Dermis microvascular lymphatic vessel endothelial cell (primary cell): ENCODE measurements at regions not wholly inside any gene's neighbourhood (a gene's known extent, or its start where the extent isn't known, plus 50 kb on each side); places are given as distances from the start of the nearest gene placed in this dataset.
"Not testable (repeated sequence)": the region's sequence is repeated elsewhere in the genome, so short reads cannot be mapped to it uniquely, and the experiment has no call there.

Experiments used
- DNase-seq, 2 donors: peaks; one replicate each; pipeline versions ENCODE4 v3.0.0 to v3.0.0-alpha.2; 2010; ENCODE audit warnings: low read depth in 2 of 2

DNA sequence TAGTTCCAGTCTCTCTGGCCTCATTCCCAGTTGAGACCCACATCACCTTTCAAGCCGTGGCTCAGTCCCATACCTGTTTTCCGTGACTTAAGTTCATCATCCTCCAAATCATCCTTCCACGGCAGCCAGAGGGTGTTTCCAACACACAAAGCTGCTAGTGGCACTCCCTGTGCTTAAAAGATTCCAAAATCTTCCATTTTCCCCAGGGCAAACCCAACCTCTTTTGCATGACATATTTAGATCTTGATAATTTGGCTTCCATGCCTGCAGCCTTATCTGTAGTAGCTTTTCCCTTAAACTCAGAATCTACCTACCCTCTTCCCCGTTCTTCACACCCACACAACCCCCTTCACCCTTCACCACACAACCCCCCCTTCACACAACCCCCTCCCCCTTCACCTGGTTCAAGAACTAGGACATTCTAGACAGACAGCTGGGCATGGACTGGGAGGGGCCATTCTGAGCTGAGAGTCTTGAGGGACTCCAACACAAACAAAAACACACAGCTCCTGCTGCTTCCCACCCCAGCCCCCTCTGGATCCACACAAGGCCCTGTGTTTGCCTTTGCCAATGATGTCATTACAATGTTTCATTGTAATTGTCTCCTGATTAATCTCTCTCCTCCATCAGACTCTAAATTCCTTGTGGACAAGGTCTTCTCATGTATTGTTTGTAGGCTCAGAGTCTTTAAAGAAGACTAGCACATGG is 268.2 kb downstream of the SH3GL2 start:
- DNase-seq, result no peak

DNA sequence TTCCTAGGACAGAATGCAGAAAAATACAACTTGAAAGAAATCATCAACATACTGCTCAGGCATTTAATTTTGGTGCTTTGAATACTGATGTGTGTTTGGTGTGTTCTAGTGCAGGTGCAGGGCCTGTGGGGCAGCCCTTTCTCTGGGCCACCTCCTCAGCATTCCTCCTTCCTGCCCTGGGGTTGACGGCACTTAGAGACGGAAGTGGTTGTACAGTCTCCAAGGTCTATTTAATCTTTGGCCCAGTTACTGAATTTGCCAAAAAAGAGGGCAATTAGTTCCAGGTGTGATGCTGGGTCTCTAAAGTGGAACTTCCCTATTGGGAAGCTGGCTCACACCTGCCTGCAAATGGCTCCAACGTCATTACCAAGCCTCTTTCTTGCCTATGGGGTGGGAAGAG is 269.0 kb downstream of the SH3GL2 start:
- no peak for DNase-seq

DNA sequence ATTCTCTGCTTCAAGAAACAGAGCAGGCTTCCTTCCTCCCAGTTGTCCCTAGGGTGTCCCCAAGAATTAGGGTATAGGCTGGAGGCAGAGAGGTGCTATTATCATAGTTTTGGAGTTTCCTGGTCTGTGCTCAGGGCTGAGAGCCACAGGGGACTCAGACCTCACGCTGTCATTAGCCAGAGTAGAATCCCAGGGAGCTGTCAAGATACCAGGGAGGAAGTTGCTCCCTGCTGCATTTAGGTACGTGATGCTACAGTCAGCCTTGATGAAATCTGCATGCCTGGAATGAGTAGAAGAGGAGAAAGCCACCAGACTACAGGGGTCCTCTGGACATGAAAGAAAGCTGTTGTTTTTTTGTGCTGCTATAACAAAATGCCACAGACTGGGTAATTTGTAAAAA is 273.2 kb downstream of the SH3GL2 start:
- DNase-seq, result no peak

DNA sequence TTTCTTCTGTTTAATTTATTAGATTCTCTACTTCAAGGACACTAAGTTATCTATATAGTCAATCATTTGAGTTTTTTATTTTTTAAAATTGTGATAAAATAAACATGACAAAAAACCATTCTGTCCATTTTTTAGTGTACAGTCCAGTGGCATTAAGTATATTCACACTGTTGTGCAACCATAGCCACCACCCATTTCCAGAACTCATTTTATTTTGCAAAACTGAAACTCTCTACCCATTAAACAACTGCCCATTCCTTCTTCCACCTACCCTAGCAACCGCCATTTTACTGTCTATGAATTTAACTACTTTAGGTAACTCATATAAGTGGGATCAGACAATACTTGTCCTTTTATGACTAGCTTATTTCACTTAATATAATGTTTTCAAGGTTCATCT is 275.6 kb downstream of the SH3GL2 start:
- DNase-seq, result no peak

DNA sequence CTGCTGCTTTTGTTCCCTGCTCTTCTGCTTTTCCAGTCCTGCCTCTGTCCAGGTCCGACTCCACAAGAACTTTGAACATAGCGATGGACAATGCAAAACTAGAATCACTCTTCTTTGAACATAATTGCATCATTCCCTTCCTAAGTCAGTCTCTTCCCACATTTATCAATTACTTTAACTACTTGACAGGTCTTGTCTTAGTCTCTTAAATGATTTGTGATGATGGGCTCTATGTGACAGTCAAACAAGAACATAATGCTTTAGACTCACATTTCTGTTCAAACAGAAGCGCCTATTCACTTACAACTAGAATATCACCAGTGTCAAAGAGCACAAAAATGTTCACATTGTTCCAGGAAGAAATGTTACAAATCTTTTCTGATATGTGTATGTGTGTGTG is 278.1 kb downstream of the SH3GL2 start:
- DNase-seq, result no peak

DNA sequence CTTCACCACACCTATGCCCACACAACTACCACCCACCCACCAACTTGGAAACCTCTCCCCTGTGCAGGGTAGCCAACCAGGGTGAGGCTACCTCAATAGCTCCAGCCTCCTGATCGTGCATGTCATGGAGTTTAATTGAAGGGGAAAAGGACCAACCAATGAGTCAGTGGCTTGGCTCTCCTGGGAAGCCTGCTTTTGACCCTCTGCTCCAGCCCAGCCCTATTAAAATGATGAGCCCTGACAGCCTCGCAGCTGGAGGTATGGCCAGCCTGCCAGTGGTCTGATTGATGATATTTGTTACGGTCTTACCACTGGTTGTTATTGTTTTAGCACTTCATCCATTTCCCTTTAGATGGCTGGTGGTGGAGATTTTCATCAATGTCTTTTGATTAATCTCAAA is 280.4 kb downstream of the SH3GL2 start:
- DNase-seq, result no peak

DNA sequence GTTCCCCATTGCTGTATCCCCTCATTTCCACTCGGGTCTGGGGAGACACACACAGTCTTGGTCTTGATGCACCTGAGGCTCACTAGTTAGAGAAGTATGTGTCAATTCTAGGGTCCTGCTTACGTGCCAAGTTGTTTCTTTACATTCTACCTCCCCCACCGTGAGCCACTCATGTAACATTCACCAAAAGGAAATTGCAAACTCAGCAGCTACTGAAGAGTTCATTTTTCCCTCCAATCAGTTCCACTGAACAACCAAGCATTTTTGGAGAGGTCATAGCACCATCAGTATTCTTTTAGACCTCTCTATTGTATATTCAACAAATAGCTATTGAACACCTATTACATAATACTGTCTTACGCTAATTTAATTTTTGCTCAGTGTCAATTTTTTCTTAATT is 281.1 kb downstream of the SH3GL2 start:
- DNase-seq, result no peak

DNA sequence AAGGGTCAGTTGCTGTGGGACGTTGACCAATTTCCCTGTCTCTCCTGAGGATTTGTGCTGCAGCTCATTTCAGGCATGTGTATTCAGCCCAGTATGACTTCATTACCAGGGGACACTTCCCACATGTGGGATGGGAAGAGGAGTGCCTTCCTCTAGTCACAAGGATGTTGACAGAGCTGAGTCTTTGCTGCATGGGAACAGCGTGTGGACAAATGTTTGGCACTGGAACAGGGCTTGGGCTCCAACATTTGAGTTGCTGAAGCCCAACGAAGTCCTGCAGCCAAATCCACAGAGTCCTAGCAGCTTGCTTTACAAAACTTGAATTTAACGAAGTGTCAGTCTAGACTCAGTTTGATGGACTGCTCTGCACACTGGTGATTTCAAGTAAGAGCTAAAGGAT is 283.2 kb downstream of the SH3GL2 start:
- no peak for DNase-seq

DNA sequence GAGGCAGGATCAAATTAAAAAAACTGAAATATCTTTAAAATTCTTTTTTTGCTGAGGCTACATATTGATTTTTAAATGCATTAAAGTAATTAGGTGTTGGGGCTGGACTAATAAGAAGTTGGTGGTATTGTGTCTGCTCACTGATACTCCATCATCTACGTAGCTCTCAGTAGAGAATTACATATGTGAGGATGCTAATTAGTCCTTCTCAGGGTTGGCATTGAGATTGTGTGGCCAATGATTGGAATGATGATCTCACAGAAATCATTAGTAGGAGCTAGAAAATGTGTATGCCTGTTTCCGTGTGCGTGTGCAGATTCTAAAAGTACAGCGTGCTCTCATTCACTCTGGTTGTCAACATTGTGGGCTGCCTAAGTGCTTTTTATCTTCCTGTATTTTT is 283.8 kb downstream of the SH3GL2 start:
- DNase-seq, result no peak

DNA sequence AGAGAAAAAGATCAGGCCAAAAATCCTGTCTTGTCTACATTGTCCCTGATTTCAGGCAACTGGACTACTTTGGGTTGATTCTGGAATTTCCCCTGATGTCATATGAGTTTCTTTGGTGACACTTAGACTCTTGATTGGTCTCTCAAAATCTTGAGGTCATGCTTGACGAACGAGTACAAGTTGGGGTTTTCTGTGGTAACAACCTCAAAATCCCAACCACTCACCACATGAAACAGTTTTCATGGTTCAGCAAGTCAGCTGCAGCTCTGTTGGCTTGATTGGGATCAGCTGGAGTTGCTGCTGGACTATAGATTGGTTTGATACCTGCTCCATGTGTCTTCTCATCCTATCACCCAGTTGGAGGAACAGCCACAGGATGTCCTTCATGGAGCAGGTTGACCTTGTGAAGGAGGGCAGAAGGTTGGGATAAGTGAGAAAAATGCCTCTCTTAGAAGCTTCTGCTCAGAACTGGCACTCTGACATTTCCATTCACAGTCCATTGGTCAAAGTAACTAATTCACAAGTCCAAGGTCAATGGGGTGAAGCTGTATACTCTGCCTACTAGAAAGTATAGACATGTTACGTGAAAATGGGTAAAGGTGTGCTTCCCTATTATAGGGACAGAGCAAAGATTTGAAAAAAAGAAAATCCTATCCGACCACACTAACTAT is 284.5 kb downstream of the SH3GL2 start:
- DNase-seq, result no peak

DNA sequence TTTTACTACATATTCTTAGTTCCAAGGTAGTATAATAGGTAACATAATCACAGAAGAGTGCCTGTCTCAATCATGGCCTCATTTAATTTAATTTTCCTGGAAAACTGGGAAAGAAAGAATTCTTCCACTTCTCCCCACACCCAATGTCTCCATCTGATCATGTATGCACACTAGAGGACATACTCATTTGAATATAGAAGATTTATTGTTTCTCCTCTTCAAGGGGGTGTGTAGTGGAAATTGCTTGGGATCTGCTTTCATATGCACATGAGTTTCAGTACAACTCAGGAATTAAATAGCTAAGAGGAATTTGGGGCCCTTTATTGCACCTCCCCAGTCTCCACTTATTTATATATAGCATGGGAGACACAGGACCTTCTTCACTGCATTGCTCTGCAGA is 285.1 kb downstream of the SH3GL2 start:
- DNase-seq, result no peak

DNA sequence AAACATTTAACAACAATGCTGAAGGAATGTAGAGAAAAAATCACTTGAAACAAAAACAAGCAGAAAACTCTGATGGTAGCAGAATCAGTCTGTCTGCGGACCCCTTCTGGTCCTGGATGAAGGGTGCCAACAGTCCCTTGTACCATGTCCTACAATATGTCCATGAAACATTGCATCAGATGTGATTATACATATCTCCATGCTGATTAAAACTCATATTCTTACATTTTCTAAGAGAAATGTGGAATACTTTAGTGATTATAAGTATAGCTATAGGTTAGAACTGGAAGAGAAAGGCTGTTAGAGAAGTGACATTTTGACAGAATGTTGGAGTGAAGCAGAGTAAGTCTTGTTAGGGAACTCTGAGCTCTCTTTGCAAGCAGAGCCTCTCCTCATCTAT is 286.1 kb downstream of the SH3GL2 start:
- DNase-seq, result no peak

DNA sequence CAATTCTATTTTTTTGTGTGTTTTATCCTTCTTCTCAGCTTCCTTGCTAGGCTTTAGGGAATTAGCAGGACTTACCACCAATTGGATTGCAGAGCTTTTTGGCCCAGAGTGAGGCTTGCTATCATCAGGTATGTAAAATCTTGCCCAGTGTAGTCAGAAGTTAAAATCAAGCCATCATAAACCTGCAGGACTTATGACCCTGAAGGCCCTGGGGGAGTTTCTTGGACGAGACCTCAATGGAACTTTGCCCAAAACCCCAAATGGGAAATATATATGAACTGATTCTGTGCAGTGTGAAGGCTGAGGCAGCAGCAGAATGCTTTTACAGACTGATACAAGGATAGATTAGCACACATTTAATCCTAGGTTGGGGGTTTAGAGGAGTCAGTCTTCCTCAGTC is 287.0 kb downstream of the SH3GL2 start:
- no peak for DNase-seq

DNA sequence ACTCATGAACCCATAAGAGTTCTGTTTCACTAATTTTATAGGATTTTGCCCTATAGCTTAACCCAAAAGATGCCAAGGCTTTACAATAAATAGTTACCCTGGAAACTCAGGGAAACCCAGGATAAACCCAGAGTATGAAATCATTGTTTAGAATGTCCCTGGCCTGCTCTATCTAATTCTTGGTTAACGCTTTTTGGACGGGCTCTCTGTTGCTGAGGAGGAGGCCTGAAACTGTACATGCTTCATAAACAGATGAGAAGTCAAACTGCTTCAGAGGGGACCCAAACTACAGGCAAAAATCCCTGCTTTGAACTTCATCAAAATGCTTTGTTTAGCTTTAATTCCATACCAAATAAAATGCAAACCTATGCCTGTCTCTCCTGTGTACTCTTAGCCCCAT is 291.9 kb downstream of the SH3GL2 start:
- DNase-seq, result no peak

DNA sequence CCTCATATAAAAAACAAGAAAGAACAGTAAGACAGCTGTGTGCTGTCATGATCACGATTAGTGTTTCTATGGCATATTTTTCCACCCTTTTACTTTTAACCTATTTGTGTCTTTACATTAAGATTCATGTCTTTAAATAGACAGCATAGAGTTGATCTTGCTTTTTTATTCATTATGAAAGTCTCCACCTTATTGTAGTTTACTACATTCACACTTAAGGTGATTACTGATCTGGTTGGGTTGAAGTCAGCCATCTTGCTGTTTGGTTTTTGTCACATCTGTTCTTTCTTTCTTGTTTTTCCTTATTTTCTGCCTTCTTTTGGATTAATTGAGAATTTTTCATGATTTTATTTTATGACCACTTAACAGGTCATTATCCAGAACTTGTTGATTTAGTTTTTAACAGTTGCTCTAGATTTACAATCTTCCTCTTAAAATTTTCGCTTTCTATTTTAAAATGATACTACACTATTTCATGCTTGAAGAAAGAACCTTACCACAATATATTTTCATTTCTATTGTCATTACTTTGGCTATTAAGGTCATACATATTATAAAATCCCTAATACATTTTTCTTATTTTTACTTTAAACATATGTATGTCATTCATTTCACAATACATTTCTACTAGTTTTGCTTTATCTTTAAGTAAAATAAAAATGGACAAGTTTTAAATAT is 292.5 kb downstream of the SH3GL2 start:
- no peak for DNase-seq

DNA sequence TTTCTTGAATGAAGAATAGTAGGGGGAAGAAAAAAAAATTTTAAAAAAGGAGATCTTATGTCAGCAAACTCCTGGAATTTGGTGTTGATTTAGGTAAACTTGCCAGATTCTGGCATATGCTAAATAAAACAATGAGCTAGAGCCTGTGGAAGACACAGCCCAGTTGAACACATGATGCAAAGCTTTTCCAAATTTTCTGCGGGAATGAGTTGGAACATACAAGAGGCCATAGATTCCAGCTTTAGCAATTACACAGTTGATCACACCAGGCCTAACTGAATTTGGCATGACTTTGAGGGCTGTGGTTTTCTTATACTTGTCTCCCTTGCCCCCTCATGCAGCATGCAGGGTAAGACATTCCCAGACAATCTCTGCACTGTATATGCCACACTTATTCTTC is 297.0 kb downstream of the SH3GL2 start:
- no peak for DNase-seq

DNA sequence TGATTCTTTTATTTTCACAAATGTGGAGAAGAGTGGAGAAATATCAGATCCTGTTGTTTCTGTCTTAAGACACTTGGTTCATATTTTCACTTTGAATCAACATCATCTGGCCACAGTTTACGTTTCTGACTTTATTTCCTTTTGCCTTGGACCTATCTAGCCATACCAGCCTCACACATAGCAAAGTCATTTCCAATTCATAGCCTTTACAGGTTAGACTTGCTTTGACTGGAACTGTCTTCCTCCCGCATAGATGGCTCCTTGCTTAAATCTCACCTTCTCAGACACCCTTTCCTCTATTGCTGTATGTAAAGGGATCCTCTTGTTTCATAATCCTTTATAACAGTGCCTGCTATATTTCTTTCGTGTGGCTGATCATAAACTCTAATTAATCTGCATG is 297.8 kb downstream of the SH3GL2 start:
- DNase-seq, result no peak

DNA sequence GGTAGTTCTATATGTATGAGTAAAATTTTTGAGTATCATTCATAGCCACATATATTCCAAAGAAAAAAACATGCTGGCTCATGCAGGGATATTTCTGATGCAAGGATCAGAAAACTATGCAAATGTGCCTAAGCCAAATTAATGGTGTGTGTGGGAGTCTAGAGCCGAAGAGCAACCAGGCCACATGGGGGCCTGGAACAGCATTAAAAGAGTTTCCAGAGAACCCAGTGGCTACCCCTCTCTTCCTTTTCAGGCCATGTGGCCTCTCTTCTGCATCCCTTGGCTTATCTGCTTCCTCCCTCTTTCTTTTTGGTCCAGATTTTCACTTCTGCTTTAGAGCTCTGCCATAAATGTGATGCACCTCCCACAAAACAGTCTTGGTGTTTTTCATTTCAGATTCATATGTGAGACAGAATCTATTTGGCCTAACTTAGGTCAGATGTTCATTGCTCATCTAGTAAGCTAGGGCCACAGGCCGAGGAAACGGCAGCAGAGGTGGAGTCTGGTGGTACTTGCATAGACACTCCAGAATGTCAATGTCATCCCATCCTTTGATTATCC is 300.0 kb downstream of the SH3GL2 start:
- DNase-seq, result no peak

DNA sequence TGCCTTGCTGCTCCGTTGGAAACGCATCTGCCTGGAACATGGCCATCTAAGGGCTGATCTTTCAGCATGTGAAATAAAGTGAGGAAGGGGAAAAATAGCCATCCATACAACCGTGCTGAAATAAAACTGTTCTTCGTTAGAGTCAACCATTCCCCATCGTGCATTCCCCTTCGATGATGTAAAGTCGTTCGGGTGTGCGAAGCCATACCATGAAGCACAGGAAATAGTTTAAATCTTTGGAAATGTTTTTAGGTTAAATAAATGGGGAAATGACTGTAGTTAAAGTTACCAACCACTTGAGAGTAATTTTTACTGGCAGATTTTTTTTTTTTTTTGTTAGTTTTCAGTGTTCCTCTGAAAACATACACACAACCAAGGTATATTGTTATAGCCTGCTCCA is 302.5 kb downstream of the SH3GL2 start:
- DNase-seq, result no peak

DNA sequence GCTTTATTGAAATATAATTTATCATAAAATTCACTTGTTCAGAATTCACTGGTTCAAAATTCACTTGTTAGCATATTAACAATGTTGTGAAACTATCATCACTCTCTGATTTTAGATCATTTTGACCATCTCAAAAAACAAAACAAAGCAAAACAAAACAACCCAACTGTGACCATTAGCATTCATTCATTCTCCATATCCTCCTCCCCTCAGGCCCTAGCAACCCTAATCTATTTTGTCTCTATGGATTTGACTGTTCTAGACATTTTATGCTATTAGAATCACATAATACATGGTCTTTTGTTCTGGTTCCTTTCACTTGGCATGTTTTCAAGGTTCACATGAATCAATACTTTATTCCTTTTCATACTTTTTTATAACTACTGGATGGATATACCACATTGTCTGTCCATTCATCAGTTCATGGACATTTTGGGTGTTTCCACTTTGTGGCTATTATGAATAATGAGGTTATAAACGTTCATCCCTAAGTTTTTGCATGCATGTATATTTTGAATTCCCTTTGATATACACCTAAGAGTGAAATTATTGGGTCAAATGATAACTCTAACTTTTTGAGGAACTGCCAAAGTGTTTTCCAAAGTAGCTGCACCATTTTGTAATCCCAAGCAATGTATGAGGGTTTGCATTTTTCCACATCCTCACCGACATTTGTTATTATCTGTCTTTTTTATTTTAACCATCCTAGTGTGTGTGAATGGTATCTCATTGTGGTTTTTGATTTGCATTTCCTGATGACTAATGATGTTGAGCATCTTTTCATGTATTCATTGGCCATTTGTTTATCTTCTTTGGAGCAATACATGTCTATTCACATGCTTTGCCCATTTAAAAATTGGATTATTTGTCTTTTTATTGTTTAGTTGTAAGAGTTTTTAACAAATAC is 304.1 kb downstream of the SH3GL2 start:
- DNase-seq, result no peak

DNA sequence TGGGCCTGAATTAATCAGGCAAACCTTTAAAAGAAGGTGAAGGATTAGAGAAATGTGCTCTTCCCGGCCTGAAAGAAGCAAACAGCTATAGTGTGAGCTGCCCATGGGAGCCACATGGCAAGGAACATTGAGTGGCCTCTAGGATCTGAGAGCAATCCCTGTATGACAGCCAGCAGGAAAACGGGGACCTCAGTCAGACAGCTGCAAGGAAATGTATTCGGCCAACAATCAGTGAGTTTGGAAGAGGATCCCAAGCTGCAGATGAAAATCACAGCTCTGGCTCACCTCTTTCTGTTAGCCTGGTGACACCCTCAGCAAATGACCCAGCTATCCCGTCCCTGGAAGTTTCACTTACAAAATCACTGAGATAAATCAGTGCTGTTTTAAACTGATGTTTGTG is 309.2 kb downstream of the SH3GL2 start:
- no peak for DNase-seq

DNA sequence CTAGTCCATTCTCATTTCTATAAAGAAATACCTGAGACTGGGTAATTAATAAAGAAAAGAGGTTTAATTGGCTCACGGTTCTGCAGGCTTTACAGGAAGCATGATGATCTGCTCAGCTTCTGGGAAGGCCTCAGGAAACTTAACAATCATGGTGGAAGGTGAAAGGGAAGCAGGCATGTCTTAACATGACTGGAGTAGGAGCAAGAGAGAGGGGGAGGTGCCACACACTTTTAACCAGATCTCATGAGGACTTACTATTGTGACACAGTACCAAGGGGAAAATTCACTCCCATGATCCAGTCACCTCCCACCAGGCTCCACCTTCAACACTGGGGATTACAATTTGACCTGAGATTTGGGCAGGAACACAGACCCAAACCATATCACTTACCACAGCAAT is 310.1 kb downstream of the SH3GL2 start:
- not testable (repeated sequence) for DNase-seq
